Endothelial cell of umbilical vein (primary cell): ENCODE measurements at regions not wholly inside any gene's neighbourhood (a gene's known extent, or its start where the extent isn't known, plus 50 kb on each side); places are given as distances from the start of the nearest gene placed in this dataset.
A peak's percentile ranks its signal among the peaks of the same experiment; 100 is the strongest.

Source experiments
- CTCF ChIP-seq, 2 donors: IDR thresholded peaks; 1 replicate in 1 of 2; 2 replicates in 1 of 2; pipeline ENCODE4 v1.5.1; 2011; ENCODE audit warnings: low read length in 2 of 2, mild to moderate bottlenecking in 2 of 2, moderate library complexity in 2 of 2, control low read depth in 1 of 2, inconsistent platforms in 1 of 2, low read depth in 1 of 2; ENCODE audit not compliant: insufficient read depth in 1 of 2; ENCODE audit errors: extremely low read depth in 1 of 2
- EZH2 ChIP-seq: IDR thresholded peaks from 2 replicates; pipeline ENCODE4 v1.6.1; 2012; ENCODE audit warnings: borderline replicate concordance, low read depth, mild to moderate bottlenecking, moderate library complexity, low read length, inconsistent platforms; ENCODE audit not compliant: severe bottlenecking
- FOS ChIP-seq: IDR thresholded peaks from 2 replicates; pipeline ENCODE4 v1.6.1; 2011; ENCODE audit warnings: mild to moderate bottlenecking, low read length, moderate library complexity, borderline replicate concordance; ENCODE audit not compliant: insufficient read depth
- JUN ChIP-seq: IDR thresholded peaks from 2 replicates; pipeline ENCODE4 v1.6.1; 2011; ENCODE audit warnings: borderline replicate concordance, low read depth; ENCODE audit not compliant: insufficient read length, insufficient read depth
- MAX ChIP-seq: IDR thresholded peaks from 2 replicates; pipeline ENCODE4 v1.6.1; 2011; ENCODE audit not compliant: insufficient read depth, insufficient read length
- MYC ChIP-seq: IDR thresholded peaks from one replicate; pipeline ENCODE4 v1.6.1; 2011; ENCODE audit warnings: mild to moderate bottlenecking, low read depth, low read length
- POLR2A ChIP-seq: IDR thresholded peaks from 2 replicates; pipeline ENCODE4 v1.6.1; 2012; ENCODE audit warnings: low read depth, mild to moderate bottlenecking, control low read depth, low read length
- POLR2AphosphoS5 ChIP-seq: IDR thresholded peaks from 2 replicates; pipeline ENCODE4 v1.6.1; 2012; ENCODE audit warnings: low read depth, mild to moderate bottlenecking, control low read depth, low read length, moderate library complexity; ENCODE audit not compliant: insufficient read depth

- TF ChIP-seq MYC, result no peak
- peak; percentile 51 for TF ChIP-seq POLR2AphosphoS5
- no peak for TF ChIP-seq CTCF (IDR thresholded peaks at IDR 0.05; ENCODE audit: extremely low read depth in 1 of 2, insufficient read depth in 1 of 2, low read depth in 1 of 2, low read length in 2 of 2)
- TF ChIP-seq FOS, result peak; percentile 58
- TF ChIP-seq MAX, result no peak
- TF ChIP-seq EZH2, result no peak
- TF ChIP-seq JUN, result peak; percentile 23
- TF ChIP-seq POLR2A, result no peak
Observed at GRCh38 chr5:54820346-54821134, 164.9 kb downstream of the ESM1 start.
